ENCODE measurements at regions not wholly inside any gene's neighbourhood (a gene's known extent, or its start where the extent isn't known, plus 50 kb on each side); places are given as distances from the start of the nearest gene placed in this dataset.

DNA sequence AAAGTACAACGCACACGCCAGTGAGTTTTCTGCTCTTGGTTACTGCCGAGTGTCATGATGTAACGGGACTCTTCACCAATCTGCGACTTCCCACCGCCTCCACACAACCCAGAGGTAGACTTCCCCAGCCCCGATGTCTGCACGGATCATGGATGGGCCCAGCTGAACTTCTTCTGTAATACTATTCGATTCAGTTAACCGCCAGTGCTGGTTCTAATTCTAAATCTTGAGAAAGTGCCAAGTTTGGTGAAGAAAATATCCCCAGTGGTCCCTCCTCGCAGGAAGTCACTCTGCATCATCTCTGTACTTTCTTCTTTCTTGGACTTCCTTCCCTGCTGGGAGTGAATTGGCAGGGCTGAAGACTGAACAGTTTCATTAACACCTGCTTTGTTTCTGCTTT is 77.6 kb upstream of the SLC35F4 start:
- no peak overlapping the region for H3K27ac Mint-ChIP-seq
- no peaks in the 10 kb centered on the region for H3K9me3 Mint-ChIP-seq
- POLR2A ChIA-PET, result no interaction called here

DNA sequence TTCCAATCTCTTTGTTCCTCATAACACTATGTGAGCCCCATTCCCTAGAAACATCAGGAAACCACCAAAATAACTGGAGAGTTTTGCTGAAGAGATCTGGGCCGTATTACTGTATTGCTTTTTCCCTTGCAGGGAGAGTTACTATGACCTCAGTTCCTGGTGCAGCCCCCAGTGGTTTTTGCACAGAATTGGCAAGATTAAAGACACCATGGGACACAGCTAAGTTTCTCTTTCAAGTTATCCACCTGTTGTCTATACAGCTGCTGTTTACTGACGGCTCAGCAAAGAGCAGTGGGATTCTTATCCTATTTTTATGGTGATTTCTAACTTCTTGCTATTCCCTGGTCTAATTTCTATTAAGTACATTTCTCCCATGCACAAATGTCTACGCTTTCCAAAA is 77.1 kb upstream of the SLC35F4 start:
- Mint-ChIP-seq H3K9me3 (no peaks in the 10 kb centered on the region), H3K27ac (no peak overlapping the region), H3K4me1 (ENCODE audit: low read depth) (no peaks in the 10 kb centered on the region), H3K36me3 (ENCODE audit: low read depth) (no peaks in the 10 kb centered on the region), H3K27me3 (peaks cover 3% of the 10 kb centered on the region), H3K4me3 (no peak overlapping the region)
- CTCF ChIA-PET, result no interaction called here
- POLR2A ChIA-PET, result no interaction called here
- no peak for DNase-seq
- intact Hi-C loops (cut with micrococcal nuclease), result no loop called here
- TF ChIP-seq, protein P1, sequence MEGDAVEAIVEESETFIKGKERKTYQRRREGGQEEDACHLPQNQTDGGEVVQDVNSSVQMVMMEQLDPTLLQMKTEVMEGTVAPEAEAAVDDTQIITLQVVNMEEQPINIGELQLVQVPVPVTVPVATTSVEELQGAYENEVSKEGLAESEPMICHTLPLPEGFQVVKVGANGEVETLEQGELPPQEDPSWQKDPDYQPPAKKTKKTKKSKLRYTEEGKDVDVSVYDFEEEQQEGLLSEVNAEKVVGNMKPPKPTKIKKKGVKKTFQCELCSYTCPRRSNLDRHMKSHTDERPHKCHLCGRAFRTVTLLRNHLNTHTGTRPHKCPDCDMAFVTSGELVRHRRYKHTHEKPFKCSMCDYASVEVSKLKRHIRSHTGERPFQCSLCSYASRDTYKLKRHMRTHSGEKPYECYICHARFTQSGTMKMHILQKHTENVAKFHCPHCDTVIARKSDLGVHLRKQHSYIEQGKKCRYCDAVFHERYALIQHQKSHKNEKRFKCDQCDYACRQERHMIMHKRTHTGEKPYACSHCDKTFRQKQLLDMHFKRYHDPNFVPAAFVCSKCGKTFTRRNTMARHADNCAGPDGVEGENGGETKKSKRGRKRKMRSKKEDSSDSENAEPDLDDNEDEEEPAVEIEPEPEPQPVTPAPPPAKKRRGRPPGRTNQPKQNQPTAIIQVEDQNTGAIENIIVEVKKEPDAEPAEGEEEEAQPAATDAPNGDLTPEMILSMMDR (IDR thresholded peaks at IDR 0.05), result no peak
- ATAC-seq, result no peak

More for the DNA sequence above, 77.6 kb upstream of the SLC35F4 start:
- TF ChIP-seq, protein P1 (IDR thresholded peaks at IDR 0.05), result no peak
- no peak for ATAC-seq
- no peaks in the 10 kb centered on the region for H3K36me3 Mint-ChIP-seq (ENCODE audit: low read depth)
- no peak for DNase-seq
- intact Hi-C loops (cut with micrococcal nuclease), result no loop called here
- peaks cover 4% of the 10 kb centered on the region for H3K27me3 Mint-ChIP-seq
- H3K4me1 Mint-ChIP-seq (ENCODE audit: low read depth), result no peaks in the 10 kb centered on the region
- CTCF ChIA-PET, result no interaction called here
- no peak overlapping the region for H3K4me3 Mint-ChIP-seq

DNA sequence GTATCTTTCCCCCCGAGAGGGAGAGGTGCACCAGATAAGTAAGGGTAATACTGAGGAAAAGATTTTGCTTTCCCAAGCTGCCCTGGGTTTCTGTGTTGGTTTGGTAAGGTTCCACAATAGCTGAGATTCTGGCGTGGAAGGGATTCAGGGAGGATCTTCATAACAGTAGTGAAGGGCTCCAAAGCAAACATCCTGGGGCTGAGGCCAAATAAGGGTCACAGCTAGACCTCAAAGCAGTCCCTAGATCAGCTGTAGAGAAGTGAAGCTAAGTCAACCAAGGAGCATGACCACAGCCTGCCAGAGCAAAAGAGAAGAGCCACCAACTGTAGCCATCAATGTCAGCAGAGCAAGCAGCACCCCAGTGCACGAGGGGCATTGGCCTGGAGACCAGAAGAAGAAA is 73.2 kb upstream of the SLC35F4 start:
- TF ChIP-seq, protein P1 (IDR thresholded peaks at IDR 0.05), result no peak
- POLR2A ChIA-PET, result no interaction called here
- Mint-ChIP-seq H3K36me3 (ENCODE audit: low read depth) (no peaks in the 10 kb centered on the region), H3K27me3 (no peaks in the 10 kb centered on the region), H3K9me3 (no peaks in the 10 kb centered on the region), H3K4me1 (ENCODE audit: low read depth) (no peaks in the 10 kb centered on the region), H3K4me3 (no peak overlapping the region), H3K27ac (no peak overlapping the region)
- DNase-seq (no peak), ATAC-seq (no peak)
- CTCF ChIA-PET, result no interaction called here
- intact Hi-C loops (cut with micrococcal nuclease), result no loop called here

DNA sequence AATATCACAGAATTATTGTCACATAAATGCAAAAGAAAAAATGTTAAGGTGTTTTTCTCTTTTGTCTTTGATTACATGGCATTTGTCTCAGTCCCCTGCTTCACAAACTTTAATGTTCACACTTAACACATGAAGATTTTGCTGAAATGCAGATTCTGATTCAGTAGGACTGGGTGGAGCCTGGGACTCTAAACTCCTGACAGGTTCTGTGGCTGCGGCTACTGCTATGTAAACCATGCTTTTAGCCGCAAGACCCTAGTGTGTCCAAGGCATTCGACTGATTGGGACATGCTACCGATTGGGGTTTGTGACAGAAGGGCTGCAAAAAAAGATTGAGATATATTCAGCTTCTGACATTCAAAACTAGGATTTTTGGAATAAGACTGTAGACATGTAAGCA is 72.6 kb upstream of the SLC35F4 start:
- Mint-ChIP-seq H3K27me3 (no peaks in the 10 kb centered on the region), H3K9me3 (no peaks in the 10 kb centered on the region), H3K27ac (no peak overlapping the region), H3K36me3 (ENCODE audit: low read depth) (no peaks in the 10 kb centered on the region), H3K4me3 (no peak overlapping the region), H3K4me1 (ENCODE audit: low read depth) (no peaks in the 10 kb centered on the region)
- ChIA-PET POLR2A (interaction anchor here (0.6 to 0.9 kb wide), 2 partner anchors 12 to 427 kb away, joined by 3 read pairs; no protein-coding TSS in a partner anchor), CTCF (no interaction called here)
- DNase-seq (no peak), ATAC-seq (no peak)
- intact Hi-C loops (cut with micrococcal nuclease), result no loop called here
- TF ChIP-seq, protein P1 (IDR thresholded peaks at IDR 0.05), result no peak

DNA sequence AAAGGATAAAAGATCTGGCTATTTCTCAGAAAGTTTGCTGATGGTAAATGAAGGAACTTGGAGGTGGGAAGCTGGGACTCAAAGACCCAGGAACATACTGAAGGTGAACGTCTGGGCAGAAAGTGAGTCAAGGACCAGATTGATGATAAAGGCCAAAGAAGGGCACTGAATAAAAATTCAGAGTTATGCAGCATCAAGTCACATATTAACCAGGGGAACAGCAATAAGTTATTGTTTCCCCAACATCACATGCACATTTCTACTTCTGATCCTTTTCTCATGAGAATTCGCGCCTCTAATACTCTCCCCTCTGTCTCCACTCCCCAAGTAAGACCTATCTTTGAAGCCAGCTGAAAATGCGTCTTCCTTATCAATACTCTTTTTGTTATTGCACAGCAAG is 71.8 kb upstream of the SLC35F4 start:
- ChIA-PET POLR2A (interaction anchor here (0.6 to 0.9 kb wide), 2 partner anchors 13 to 428 kb away, joined by 3 read pairs; no protein-coding TSS in a partner anchor), CTCF (no interaction called here)
- DNase-seq (no peak), ATAC-seq (no peak)
- Mint-ChIP-seq H3K4me3 (no peak overlapping the region), H3K4me1 (ENCODE audit: low read depth) (no peaks in the 10 kb centered on the region), H3K27me3 (no peaks in the 10 kb centered on the region), H3K27ac (no peak overlapping the region), H3K9me3 (no peaks in the 10 kb centered on the region), H3K36me3 (ENCODE audit: low read depth) (no peaks in the 10 kb centered on the region)
- intact Hi-C loops (cut with micrococcal nuclease), result no loop called here
- TF ChIP-seq, protein P1 (IDR thresholded peaks at IDR 0.05), result peak; percentile 5
